Activated CD8-positive, alpha-beta memory T cell treated with anti-CD3 and anti-CD28 coated beads for 1 hour (primary cell): ENCODE measurements at regions not wholly inside any gene's neighbourhood (a gene's known extent, or its start where the extent isn't known, plus 50 kb on each side); places are given as distances from the start of the nearest gene placed in this dataset.
"Not testable (repeated sequence)": the region's sequence is repeated elsewhere in the genome, so short reads cannot be mapped to it uniquely, and the experiment has no call there.

ENCODE experiments used
- DNase-seq, 2 donors: peaks; one replicate each; pipeline ENCODE4 v3.0.0-alpha.2; 2020; ENCODE audit warnings: low read depth in 1 of 2; ENCODE audit errors: extremely low read depth in 1 of 2

GRCh38 chr1:228846952-228847351 lies 111.7 kb downstream of the RHOU start:
- DNase-seq: no peak

- DNase-seq: not testable (repeated sequence)
Measured at GRCh38 chr1:228847451-228847850, 112.2 kb downstream of the RHOU start.

- no peak for DNase-seq
Measured at GRCh38 chr1:228848406-228848805, 113.1 kb downstream of the RHOU start.

- no peak for DNase-seq
Measured at GRCh38 chr1:228849011-228849541, 113.8 kb downstream of the RHOU start.

- DNase-seq: no peak
Measured at GRCh38 chr1:228850141-228851100, 115.1 kb downstream of the RHOU start.

- DNase-seq: no peak
Measured at GRCh38 chr1:228851193-228851592, 115.9 kb downstream of the RHOU start.

- no peak for DNase-seq
Measured at GRCh38 chr1:228851618-228852017, 116.3 kb downstream of the RHOU start.

- no peak for DNase-seq
Measured at GRCh38 chr1:228852024-228852423, 116.7 kb downstream of the RHOU start.

GRCh38 chr1:228852511-228853088 lies 117.3 kb downstream of the RHOU start:
- DNase-seq: no peak

GRCh38 chr1:228853191-228853590 lies 117.9 kb downstream of the RHOU start:
- DNase-seq: no peak

- no peak for DNase-seq
Measured at GRCh38 chr1:228853637-228854036, 118.4 kb downstream of the RHOU start.

- no peak for DNase-seq
Measured at GRCh38 chr1:228854907-228855306, 119.6 kb downstream of the RHOU start.

GRCh38 chr1:228857611-228858010 lies 122.3 kb downstream of the RHOU start:
- no peak for DNase-seq

- DNase-seq: no peak
Measured at GRCh38 chr1:228860911-228861831, 125.9 kb downstream of the RHOU start.

- no peak for DNase-seq
Measured at GRCh38 chr1:228861832-228862180, 126.5 kb downstream of the RHOU start.

- DNase-seq: no peak
Measured at GRCh38 chr1:228862542-228863505, 127.5 kb downstream of the RHOU start.

GRCh38 chr1:228863776-228864175 lies 128.5 kb downstream of the RHOU start:
- DNase-seq: no peak

GRCh38 chr1:228865627-228866330 lies 130.5 kb downstream of the RHOU start:
- DNase-seq: no peak

GRCh38 chr1:228866468-228866867 lies 131.2 kb downstream of the RHOU start:
- DNase-seq: no peak
